ENCODE measurements at regions not wholly inside any gene's neighbourhood (a gene's known extent, or its start where the extent isn't known, plus 50 kb on each side); places are given as distances from the start of the nearest gene placed in this dataset.
A peak's percentile ranks its signal among the peaks of the same experiment; 100 is the strongest.
"Not testable (repeated sequence)": the region's sequence is repeated elsewhere in the genome, so short reads cannot be mapped to it uniquely, and the experiment has no call there.

DNA sequence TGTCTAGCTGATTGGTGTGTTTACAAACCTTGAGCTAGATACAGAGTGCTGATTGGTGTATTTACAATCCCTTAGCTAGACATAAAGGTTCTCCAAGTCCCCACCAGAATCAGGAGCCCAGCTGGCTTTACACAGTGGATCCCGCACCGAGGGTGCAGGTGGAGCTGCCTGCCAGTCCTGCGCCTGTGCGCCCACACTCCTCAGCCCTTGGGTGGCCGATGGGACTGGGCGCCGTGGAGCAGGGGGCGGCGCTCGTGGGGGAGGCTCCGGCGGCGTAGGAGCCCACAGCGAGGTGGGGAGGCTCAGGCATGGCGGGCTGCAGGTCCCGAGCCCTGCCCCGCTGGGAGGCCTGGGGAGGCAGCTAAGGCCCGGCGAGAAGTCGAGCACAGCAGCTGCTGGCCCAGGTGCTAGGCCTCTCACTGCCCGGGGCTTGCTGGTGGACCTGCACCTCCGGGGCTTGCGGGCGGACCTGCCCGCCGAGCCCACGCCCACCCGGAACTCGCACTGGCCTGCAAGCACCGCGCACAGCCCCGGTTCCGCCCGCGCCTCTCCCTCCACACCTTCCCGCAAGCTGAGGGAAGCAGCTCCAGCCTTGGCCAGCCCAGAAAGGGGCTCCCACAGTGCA is 51.0 kb upstream of the CDYL start:
- not testable (repeated sequence) for DNase-seq

DNA sequence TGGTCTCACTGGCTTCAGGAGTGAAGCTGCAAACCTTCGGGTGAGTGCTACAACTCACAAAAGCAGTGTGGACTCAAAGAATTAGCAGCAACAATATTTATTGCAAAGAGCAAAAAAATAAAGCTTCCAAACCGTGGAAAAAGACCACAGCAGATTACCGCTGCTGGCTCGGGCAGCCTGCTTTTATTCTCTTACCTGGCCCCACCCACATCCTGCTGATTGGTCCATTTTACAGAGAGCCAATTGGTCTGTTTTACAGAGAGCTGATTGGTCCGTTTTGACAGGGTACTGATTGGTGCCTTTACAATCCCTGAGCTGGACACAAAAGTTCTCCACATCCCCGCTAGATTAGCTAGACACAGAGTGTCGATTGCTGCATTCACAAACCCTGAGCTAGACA is 51.5 kb upstream of the CDYL start:
- not testable (repeated sequence) for DNase-seq

DNA sequence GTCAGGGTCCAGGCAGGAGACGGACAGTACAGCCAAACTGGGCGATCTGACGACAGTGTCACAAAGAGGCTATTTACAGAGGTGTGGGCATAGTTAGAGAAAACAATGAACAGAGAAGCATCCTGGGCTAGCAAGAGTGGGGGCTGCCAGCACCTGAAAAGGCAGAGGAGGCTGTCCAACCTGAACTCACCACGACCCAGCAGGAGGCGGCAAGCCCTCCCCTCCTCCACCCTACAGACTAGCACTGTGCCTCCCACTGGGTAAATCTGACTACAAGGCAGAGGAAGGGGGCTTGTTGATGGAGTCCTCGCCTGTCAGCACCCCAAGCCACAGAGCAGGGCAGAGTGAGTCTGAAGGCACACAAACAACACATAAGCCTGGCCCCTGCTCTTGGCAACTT is 52.8 kb upstream of the CDYL start:
- no peak for DNase-seq

DNA sequence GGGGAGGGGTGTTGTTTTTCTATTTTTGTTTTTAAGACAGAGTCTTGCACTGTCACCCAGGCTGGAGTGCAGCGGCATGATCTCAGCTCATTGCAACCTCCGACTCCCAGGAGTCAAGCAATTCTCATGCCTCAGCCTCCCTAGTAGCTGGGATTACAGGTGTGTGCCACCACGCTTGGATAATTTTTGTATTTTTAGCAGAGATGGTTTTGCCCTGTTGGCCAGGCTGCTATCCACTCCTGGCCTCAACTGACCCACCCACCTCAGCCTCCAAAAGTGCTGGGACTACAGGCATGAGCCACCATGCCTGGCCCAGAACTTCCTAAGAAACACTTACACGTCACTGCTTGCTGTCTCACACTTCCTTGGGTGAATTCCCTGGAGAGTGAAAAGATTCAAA is 54.8 kb upstream of the CDYL start:
- DNase-seq = not testable (repeated sequence)

DNA sequence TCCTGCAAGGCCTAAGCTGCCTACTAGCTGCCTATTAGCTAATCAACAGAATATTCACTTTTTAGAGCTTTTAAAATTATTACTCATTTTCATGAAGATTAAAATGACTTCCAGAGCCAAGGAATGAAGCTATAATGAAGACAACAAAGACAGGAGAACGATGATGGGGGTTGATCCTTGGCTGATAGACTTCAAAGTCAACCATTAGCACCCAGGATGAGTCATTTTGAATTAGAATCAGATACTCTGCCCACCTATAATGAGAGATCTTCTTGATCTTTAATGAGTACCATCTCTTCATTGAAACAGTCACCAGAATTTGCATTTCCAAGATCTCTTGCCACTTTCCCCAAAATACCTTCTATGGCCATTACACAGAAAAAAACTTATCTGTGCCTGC is 56.7 kb upstream of the CDYL start:
- no peak for DNase-seq

DNA sequence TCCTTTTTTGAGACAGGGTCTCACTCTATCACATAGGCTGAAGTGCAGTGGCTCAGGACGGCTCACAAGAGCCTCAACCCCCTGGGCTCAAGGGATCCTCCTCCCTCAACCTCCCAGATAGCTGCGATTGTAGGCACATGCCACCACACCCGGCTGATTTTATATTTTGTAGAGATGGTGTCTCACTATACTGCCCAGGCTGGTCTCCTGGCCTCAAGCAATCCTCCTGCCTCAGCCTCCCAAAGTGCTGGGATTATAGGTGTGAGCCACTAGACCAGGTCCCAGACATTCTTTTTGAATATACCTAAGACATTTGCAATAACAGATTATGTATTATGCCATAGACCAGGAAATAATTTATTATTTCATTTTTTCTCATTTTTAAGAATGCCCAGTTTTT is 58.3 kb upstream of the CDYL start:
- no peak for DNase-seq

DNA sequence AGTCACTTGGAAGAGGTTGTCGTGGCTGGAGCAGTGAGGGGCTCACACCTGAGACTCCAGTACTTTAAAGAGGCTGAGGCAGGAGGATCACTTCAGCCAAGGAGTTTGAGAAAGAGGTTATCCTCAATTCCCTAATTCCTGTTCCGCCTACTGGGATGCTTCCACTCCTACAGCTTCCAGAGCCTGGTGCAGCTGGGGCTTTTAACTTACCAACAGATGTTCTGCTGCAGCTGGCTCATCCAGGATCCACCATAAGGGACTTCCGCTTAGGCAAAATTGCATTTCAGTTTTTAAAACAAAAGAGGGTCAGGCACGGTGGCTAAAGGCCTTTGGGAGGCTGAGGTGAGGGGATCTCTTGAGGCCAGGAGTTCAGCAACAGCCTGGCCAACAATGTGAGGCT is 59.1 kb upstream of the CDYL start:
- DNase-seq = no peak

DNA sequence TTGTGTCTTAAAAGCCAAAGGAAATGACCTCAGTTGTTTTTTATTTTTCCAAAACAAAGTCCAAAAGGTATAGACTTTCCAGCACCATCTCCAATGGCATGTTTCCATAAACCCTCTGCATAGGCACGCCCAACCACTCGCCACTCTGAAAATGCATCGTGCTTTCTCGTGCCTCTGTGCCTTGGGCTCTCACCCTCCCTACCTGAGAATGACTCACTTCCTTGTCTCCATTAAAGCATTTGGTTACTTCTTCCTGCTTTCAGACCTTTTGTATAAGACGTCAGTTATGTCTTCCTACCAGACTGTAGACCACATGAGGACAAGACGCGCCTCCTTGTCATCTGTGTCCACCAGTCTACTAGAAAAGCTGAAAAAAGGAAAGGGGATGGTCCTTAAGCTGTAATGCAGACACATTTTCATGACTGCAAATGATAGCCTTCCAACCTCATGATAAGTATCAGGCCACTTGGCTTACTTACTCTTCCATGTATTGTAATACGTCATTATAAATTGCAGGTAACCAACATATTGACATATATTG is 61.2 kb upstream of the CDYL start:
- no peak for DNase-seq

DNA sequence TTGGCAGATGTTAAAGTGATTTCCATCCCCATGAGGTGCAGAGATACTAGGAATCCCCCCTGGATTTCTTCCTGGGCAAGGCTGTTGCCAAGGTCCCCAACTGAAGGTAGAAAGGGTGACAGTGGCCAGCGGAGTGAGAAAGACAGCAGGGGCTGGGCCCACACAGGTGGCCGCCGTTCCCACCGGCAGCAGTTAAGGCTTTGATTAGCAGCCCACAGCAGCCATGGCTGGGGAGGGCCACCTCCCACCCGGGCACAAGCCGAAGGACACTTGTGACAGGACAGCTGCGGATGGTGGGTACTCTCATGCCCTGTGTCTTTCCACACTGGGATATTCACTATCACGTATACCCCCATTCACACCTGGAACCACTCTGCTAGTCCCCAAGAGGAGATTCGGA is 63.9 kb upstream of the CDYL start:
- no peak for DNase-seq

DNA sequence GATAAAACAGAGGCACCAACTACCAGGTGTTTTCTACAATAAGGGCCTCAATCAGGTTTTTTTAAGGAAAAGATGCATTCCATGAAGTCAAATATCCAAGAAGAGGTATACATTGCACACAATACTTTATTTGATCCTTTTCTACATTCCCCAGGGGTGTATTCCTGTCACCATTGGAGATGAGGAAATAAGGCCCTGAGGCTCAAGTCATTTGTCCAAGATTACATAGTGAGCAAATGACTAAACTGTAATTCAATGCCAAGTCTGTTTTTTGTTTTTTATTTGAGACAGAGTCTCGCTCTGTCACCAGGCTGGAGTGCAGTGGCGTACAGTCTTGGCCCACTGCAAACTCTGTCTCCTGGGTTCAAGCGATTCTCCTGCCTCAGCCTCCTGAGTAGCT is 69.2 kb upstream of the CDYL start:
- no peak for DNase-seq

DNA sequence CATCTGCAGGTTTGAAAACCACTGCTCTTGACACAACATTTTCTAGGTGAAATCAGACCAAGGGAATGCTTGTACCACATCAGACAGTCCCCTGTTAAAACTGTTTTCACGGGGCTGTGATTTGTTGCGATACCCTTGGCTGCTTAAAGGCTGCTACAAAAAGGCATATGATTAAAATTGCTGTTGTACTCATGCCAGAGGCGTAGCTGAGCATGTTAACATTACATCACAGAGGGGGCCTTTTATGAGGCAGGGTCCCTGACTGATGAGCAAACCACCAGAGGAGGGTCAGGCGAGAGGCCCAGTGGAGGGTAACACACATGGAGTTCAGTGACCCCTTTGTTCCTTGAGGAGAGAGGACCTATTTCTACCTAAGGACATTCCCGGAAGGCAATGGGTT is 70.4 kb upstream of the CDYL start:
- no peak for DNase-seq

DNA sequence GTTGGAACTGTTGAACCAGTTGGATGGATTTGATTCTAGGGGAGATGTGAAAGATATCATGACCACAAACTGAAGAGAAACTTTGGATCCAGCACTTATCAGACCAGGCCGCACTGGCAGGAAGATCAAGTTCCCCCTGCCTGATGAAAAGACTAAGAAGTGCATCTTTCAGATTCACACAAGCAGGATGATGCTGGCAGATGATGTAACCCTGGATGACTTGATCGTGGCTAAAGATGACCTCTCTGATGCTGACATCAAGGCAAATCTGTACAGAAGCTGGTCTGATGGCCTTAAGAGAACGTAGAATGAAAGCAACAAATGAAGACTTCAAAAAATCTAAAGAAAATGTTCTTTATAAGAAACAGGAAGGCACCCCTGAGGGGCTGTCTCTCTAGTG is 72.8 kb upstream of the CDYL start:
- DNase-seq = no peak

DNA sequence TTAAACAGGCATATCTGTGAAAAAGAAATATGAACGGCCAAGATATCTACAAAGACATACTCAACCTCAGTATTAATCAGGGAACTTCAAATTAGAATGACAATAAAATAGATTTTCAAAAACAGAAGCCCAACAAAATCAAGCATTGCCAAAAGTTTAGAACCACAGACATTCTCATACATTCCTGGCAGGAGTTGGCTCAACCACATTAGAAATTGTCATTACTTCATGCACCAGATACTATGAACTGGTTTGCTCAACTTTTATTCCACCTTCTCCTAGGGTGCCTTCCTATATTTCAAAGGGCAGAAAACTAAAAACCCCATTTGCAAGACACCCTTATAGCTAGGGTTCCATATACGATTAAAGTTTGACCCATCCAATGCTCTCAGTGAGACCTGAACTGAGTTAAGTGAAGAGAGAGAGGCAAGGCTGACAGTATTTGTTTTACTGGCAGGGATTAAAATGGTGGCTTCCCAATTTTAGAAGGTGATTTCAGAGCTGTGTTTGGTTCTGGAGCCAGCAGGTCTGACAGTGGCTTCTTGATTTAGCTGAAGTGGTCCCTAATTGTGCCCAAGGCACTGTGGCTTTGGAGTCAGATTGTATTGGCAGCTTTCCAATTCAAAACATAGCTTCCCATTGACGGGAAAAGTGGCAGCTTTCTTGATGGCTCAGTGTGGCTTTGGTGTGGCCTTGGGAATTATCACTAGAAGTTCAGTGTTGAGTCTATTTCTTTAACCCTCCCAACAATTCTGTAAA is 77.1 kb upstream of the CDYL start:
- DNase-seq = peak; percentile 11

DNA sequence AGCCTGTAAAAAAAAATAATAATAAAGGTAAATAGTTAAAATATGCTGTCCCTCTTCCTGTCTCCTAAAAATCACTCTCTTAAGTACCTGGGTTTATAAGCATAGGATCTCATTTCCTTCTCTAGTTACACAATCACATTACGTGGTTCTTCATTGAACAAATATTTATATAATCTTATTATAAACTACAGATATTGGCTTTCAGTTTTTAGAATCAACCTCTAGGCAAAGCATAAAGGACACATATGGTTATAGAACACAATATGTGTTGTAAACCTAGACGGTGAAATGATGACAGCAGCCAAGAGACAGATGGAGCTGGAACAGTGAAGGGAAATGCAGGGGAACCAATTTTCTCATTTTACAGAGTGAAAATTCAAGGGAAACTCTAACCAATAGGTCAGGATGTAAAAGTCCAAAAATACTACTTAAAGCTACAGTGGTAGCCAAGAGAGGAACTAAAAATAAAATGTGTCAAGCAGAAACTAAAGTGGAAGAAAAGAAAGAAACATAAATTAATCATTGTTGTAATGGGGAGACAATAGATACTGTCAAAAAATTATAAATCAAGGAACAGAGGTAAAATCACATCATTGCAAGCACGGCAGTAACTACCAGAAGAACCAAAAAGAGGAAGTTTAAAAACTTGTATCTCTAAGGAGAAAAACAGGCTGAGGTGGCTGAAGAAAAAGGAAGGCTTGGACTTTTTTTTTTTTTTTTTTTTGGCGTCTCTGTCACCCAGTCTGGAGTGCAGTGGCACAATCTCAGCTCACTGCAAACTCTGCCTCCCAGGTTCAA is 82.8 kb upstream of the CDYL start:
- no peak for DNase-seq

DNA sequence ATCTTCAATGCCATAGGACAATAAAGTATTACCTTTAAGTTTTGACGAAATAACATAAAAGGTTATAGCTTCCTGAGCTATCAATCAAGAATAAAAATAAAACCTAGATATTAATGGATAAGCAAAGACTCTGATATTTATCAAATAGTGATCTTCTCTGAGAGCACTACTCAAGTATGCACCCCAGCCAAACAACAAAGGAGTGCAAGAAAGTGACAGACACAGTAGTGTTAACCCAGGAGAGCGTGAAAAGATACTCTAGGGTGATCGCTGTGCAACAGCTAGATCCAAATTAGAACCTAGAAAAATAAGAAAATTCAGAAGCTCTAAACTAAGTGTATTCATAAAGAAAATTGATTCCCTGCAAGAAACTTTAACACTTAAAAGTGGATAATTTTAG is 83.5 kb upstream of the CDYL start:
- no peak for DNase-seq

DNA sequence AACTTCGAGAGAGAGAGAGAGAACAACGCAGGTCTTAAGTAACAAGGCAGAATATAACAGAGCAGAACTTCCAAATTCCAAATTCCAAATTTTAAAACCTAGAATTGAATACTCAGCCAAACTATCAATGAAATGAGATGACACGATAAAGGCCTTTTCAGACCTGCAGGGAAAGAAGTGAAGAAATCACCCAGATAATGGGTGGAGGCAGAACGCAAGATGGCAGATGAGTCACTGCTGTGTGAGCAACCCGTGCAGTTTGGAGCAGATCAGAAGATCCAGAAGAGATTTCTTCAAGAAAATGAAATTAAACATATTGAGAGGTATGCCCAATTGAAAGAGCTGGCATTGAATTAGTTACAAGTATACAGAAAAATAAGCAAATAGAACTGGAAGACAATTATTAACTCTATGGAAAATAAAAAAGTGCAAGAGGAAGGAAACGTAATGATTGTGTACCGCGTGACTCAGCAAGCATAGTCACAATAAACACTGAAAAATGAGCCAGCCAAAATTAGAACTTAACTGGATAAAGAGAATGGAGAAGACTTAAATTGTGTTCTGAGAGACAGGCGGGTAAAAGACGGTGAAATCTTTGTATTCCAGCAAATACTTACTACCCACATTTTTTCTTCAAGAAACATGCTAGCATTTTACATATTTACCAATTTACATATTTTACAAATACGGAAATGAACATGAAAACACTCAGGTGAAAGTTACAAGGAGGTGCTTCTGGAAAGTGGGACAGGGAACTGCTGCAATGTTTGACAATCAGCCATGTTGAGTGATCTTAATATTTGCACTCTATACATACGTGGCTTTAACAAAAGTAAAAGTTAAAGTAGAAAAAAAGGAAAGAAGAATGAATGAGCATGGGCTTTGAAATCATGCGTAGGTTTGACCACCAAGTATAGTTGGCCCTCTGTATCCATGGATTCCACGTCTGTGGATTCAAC is 87.9 kb upstream of the CDYL start:
- peak; percentile 66 for DNase-seq

DNA sequence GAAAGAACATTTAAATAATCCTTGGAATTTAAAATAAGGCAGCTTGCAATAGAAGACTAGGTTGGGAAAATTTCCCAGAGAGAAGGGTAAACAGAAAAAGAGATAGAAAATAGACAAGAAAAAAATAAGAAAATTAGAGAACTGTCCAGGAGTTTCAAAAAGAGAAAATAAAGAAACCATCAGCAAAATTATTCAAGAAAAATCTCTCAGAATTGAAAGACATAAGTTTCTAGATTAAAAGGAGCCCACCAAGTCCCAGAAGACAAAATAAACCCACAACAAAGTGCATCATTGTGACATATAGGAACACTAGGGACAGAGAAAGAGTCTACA is 88.6 kb upstream of the CDYL start:
- DNase-seq = no peak

DNA sequence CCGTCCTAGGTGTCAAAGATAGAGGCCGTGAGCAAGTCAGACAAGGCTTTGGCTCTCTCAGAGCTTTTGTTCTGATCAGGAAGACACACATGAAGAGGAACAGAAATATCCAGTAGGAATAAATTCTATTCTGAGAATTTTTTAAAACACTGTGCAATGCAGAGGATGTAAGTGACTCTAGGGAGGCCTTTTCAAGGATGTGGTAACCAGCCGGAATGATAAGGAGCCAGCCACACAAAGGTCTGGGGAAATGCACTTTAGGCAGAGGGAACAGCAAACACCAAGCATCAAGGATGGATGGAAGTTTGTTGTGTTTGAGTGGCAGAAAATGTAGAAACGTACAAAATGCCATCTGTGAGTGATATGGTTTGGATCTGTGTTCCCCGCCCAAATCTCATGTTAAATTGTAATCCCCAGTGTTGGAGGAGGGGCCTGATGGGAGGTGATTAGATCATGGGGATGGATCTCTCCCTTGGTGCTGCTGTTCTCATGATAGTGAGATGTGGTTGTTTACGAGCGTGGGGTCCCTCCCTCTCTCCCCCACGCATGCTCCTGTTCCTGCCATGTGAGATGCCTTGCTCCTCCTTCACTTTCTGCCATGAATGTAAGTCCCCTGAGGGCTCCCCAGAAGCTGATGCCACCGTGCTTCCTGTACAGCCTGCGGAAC is 93.6 kb upstream of the CDYL start:
- DNase-seq = no peak

DNA sequence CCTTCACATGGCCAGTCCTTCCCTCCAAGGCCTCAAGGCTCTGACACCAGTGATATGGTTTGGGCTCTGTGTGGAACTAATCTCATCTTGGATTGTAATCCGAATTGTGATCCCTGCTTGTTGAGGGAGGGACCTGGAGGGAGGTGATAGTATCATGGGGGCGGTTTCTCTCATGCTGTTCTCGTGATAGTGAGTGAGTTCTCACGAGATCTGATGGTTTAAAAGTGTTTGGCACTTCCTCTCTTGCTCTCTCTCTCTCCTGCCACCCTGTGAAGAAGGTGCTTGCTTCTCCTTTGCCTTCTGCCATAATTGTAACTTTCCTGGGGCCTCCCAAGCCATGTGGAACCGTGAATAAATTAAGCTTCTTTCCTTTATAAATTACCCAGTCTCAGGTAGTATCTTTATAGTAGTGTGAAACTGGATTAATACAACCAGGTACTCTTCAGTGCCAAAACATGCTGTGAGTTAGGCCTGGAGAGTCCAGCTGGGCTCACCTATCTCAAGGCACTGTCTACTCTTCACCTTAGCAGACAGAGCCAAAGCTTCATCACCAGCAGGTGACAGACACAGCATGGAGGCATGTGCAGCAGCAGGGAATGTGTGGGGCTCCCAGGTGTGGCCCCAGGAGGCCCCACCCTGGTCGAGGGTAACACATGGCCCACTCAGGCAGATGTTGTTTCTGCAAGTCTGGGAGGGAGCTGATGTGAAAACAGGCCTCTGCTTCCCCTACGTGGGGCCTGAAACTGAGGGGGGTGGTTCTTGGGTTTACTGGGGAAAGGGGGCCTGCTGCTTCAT is 97.5 kb upstream of the CDYL start:
- no peak for DNase-seq

DNA sequence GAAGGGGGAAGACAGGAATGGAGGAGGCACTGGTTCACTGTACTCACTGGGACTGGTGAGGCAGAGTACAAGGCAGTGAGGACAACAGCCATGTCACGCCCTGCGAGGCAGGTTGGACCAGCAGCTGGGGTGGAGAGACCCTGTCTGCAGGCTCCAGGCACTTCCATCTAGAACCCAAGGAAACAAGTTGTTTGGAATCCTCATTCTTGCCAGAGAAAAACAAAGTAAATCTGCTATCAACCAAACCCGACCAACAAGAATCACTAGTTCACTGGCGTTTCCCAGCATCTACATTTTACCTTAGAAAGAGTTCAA is 98.5 kb upstream of the CDYL start:
- no peak for DNase-seq
